GM12875 (cell line): ENCODE measurements at regions not wholly inside any gene's neighbourhood (a gene's known extent, or its start where the extent isn't known, plus 50 kb on each side); places are given as distances from the start of the nearest gene placed in this dataset.

Experiments
- H3K4me3 ChIP-seq: one replicate; pipeline ENCODE4 v1.5.1; 2011; ENCODE audit warnings: low read depth, low read length, control low read depth
- TF ChIP-seq, protein P1 (sequence below): IDR thresholded peaks from 2 replicates; pipeline ENCODE4 v1.5.1; 2011; ENCODE audit warnings: low read depth, mild to moderate bottlenecking, control low read depth, inconsistent platforms, low read length, moderate library complexity, borderline replicate concordance; ENCODE audit not compliant: insufficient read depth

DNA sequence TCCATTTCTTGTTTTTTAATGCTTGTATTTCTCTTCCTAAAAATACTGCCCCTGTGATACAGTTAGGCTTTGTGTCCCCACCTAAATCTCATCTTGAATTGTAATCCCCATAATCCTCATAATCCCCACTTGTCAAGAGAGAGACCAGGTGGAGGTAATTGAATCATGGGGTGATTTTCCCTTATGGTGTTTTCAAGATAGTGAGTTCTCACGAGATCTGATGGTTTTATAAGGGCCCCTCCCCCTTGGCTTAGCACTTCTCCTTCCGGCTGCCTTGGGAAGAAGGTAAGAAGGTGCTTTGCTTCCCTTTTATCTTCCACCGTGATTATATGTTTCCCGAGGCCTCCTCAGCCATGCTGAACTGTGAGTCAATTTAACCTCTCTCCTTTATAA, 227.4 kb downstream of the MAN2A1 start:
- no peak overlapping the region for H3K4me3 ChIP-seq
- TF ChIP-seq, protein P1, sequence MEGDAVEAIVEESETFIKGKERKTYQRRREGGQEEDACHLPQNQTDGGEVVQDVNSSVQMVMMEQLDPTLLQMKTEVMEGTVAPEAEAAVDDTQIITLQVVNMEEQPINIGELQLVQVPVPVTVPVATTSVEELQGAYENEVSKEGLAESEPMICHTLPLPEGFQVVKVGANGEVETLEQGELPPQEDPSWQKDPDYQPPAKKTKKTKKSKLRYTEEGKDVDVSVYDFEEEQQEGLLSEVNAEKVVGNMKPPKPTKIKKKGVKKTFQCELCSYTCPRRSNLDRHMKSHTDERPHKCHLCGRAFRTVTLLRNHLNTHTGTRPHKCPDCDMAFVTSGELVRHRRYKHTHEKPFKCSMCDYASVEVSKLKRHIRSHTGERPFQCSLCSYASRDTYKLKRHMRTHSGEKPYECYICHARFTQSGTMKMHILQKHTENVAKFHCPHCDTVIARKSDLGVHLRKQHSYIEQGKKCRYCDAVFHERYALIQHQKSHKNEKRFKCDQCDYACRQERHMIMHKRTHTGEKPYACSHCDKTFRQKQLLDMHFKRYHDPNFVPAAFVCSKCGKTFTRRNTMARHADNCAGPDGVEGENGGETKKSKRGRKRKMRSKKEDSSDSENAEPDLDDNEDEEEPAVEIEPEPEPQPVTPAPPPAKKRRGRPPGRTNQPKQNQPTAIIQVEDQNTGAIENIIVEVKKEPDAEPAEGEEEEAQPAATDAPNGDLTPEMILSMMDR: no peak

DNA sequence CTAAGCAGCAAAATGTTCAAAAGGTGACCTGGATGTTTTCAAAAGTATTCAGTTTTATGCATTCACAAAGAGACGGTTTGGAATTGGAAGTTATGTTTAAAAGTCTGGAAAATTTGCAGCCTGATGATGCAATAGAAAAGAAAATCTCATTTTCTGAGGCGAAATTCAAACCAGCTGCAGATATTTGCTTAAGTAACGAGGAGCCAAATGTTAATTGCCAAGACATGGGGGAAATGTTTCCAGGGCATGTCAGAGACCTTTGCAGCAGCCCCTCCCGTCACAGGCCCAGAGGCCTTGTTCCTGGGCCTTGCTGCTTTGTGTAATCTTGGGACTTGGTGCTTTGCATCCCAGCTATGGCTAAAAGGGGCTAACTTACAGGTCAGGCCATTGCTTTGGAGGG, 228.2 kb downstream of the MAN2A1 start:
- TF ChIP-seq, protein P1: no peak
- H3K4me3 ChIP-seq: no peak overlapping the region

DNA sequence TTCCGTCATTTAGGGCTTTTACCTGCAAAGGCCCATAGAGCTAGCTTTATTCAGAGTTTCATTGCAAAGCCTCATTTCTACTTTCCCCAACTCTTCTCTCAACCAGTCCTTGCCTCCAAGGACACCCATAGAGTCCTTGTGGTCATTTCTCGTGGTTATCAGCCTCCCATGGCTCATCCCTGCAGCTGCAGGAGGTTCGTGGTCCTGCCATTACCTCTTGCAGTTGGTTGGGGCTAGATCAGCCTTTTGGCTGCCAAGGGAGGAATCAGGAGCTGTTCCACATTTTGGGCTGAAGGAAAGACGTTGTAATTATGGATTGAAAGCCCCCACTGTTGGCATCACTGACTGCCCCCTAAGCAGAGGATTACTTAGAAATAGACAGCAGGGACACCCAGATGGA, 231.0 kb downstream of the MAN2A1 start:
- H3K4me3 ChIP-seq: no peak overlapping the region
- TF ChIP-seq, protein P1: no peak

DNA sequence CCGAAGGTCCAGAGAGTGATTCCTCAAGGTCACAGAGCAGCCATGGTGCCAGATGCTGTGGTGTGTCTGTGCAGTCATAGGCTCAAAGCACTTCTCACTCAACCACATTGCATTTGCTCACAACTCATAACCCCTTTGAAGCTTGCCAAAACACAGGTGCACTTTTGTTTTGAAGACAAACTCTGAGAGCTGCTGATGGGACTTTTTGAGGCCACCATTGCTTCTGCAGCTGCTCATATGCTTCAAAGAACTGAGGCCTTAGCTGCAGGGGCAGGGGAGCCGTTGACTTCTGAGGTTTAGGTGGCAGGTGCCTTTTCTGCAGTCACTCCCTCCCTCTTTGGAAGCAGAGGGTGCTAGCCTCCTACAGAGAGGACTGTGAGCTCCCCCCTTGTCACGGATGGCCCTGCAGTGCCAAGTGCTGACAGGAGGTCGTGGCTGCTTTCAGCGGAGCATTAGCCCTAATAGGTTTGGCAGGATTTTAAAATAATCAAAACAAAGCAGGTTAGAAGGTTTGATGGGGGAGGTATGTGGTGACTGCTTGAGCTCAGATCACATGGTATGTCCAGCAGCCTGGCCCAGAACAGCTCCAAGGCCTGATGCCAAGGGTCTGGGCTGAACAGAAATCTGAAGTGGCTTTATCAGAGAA, 232.1 kb downstream of the MAN2A1 start:
- no peak overlapping the region for H3K4me3 ChIP-seq
- TF ChIP-seq, protein P1: no peak

DNA sequence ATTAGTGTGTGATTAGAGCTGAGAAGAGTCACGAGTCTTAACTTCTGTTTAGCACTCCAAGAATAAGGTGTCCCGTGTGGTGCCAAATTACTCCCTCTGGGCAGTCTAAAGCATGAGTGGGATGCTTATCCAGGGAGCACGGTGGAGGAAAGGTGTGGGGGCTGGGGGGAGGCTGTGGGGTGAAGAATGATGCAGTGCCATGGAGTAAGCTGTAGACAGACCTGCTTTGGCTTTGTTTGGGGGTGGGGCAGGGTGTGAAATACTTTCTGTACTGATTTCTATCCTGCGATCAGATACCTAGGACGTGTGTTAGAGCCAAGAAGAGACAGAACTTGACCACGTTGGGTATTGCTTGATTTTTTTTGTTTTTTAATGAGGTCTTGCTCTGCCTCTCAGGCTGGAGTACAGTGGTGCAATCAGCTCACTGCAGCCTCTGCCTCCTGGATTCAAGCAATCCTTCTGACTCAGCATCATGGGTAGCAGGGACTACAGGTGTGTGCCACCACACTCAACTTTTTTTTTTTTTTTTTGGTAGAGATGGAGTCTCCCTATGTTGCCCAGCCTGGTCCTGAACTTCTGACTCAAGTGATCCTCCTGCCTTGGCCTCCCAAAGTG, 232.8 kb downstream of the MAN2A1 start:
- TF ChIP-seq, protein P1: no peak
- H3K4me3 ChIP-seq: no peak overlapping the region

DNA sequence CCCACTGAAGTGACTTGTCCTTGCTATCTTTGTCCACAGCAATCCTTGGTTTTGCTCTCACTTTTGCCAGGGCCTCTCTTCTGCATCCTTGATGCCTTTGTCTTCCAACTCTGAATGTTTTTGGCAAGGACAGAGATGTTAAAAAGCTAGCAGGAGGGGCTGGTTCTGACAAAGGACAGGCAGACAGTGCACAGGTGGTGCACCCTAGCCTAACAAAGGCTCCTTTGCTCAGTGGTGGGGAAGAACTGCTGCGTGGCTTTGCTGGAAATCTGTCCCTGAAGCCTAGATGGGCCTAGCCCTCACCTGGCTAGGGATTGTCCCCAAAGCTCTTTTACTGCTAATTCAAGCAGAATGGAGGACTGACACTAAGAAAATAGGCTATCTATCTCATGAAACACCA, 233.5 kb downstream of the MAN2A1 start:
- TF ChIP-seq, protein P1: no peak
- no peak overlapping the region for H3K4me3 ChIP-seq
